Spleen (tissue), 7 donors: ENCODE measurements at regions not wholly inside any gene's neighbourhood (a gene's known extent, or its start where the extent isn't known, plus 50 kb on each side); places are given as distances from the start of the nearest gene placed in this dataset.

Experiments used
- POLR2A ChIP-seq, 3 donors: fragments of 450-650 bp; IDR thresholded peaks; one replicate each; pipeline ENCODE4 v1.5.1; 2017; ENCODE audit warnings: antibody characterized with exemption in 3 of 3, mild to moderate bottlenecking in 1 of 3
- POLR2AphosphoS5 ChIP-seq, 3 donors: sonication (generic); formaldehyde crosslinking; IDR thresholded peaks; one replicate each; pipeline ENCODE4 v1.5.1; 2017; ENCODE audit warnings: antibody characterized with exemption in 3 of 3
- TF ChIP-seq, protein P1 (sequence below), 11 experiments: fragments of 200-600 bp in 7 of 11; fragments of 450-650 bp in 4 of 11; sonication (generic) in 4 of 11; IDR thresholded peaks in 8 of 11; conservative IDR thresholded peaks in 3 of 11; 1 replicate in 7 of 11; 2 replicates in 4 of 11; pipeline versions ENCODE4 v1.4.0 to v1.8.0; 2016 to 2021; ENCODE audit warnings: antibody characterized with exemption in 11 of 11, inconsistent platforms in 4 of 11, mild to moderate bottlenecking in 1 of 11
- donor health status: DM: no; HTN: no; CAD: no; lungs with moderate emphysema.
- donor health status: DM: no; HTN: no; CAD: no.
- donor health status: DM: no; HTN: no; CAD: no.

DNA sequence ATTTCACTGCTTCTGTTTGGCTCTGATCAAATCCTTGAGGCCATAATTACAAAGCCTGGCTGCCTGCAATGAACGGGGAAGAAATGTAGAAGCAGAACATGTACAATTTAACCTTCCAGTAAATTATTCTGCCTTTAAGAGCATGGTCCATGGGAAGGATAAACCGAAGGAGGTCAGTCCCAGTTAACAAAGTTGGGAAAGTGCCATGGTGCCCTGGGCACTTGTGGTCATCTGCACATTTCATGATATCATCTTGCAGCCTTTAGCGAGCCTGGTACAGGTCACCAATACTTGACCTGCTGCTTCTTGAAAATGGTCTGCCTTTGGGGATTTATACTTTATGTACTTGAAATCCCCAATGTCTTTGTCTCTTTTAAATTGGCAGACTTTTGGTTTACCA lies 175.9 kb upstream of the KITLG start:
- TF ChIP-seq, protein P1, sequence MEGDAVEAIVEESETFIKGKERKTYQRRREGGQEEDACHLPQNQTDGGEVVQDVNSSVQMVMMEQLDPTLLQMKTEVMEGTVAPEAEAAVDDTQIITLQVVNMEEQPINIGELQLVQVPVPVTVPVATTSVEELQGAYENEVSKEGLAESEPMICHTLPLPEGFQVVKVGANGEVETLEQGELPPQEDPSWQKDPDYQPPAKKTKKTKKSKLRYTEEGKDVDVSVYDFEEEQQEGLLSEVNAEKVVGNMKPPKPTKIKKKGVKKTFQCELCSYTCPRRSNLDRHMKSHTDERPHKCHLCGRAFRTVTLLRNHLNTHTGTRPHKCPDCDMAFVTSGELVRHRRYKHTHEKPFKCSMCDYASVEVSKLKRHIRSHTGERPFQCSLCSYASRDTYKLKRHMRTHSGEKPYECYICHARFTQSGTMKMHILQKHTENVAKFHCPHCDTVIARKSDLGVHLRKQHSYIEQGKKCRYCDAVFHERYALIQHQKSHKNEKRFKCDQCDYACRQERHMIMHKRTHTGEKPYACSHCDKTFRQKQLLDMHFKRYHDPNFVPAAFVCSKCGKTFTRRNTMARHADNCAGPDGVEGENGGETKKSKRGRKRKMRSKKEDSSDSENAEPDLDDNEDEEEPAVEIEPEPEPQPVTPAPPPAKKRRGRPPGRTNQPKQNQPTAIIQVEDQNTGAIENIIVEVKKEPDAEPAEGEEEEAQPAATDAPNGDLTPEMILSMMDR (IDR thresholded peaks at IDR 0.05 in 8 of 11, conservative IDR thresholded peaks at IDR 0.05 in 3 of 11), result no peak
- TF ChIP-seq POLR2AphosphoS5 (IDR thresholded peaks at IDR 0.05) (no peak), POLR2A (IDR thresholded peaks at IDR 0.05) (no peak)
